ENCODE measurements at regions not wholly inside any gene's neighbourhood (a gene's known extent, or its start where the extent isn't known, plus 50 kb on each side); places are given as distances from the start of the nearest gene placed in this dataset.

DNA sequence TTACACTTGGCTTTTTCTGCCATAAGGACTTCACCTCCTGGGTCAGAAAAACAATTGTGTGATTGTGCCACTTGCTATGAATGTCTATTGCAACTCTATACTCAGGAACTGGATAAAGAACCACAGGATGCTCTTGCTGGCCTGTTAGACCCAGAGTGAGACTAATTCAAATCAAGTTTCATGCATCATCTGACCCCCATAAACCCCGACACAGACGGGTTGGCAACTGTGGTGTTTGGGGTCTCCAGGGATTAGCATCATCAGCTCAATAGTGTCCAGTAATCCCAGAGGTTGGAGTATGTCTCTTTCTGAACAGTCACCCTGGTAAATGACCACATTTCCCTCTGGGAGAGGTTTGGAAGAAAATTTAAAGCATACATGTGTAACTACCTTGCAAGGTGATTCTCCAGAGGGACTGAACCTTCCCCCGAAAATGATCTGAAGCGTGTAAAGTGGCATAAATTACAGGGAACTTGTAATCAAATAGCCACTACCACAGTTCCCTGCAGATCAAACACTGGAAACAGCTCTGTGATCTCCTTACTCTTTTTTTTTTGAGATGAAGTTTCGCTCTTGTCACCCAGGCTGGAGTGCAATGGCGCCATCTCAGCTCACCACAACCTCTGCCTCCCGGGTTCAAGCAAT is 1097.6 kb downstream of the TBC1D22A start:
- Histone ChIP-seq H3K9me3 (no peaks in the 10 kb centered on the region), H3K27ac (no peak overlapping the region), H3K4me1 (no peaks in the 10 kb centered on the region), H3K4me3 (no peak overlapping the region), H3K27me3 (peaks cover 0 to 3% of the 10 kb centered on the region in 2 donors), H3K36me3 (no peaks in the 10 kb centered on the region)
- no peak for ATAC-seq
- no peak for TF ChIP-seq CTCF (IDR thresholded peaks at IDR 0.05)
- no peak for DNase-seq
- intact Hi-C loops (cut with DNase I), result no loop called here

DNA sequence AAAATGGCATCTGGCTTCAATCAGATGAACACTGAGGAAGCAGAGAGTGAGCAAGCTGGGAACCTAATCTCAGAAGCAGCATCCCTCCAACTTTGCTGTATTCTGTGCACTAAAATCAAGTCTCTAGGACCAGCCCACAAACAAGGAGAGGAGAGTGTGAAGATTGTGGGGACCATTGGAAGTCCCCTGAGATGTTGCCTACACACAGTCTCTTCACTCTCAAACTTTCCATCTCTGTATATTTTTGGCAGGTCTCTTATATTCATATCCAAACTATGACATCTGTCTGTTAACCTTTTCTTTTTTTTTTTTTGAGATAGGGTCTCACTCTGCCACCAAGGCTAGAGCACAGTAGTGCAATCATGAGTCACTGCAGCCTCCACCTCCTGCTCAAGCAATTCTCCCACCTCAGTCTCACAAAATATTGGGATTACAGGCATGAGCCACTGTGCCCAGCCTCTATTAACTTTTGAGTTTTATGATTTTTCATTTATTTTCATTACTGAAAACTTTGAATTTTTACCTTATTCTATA is 1096.4 kb downstream of the TBC1D22A start:
- H3K9me3 ChIP-seq, result no peaks in the 10 kb centered on the region
- DNase-seq (no peak), ATAC-seq (no peak)
- intact Hi-C loops (cut with DNase I), result no loop called here
- TF ChIP-seq CTCF (IDR thresholded peaks at IDR 0.05), result no peak
- no peaks in the 10 kb centered on the region for H3K4me1 ChIP-seq
- no peak overlapping the region for H3K4me3 ChIP-seq
- no peak overlapping the region for H3K27ac ChIP-seq
- no peaks in the 10 kb centered on the region for H3K36me3 ChIP-seq
- H3K27me3 ChIP-seq, result peaks cover 0 to 3% of the 10 kb centered on the region in 2 donors

DNA sequence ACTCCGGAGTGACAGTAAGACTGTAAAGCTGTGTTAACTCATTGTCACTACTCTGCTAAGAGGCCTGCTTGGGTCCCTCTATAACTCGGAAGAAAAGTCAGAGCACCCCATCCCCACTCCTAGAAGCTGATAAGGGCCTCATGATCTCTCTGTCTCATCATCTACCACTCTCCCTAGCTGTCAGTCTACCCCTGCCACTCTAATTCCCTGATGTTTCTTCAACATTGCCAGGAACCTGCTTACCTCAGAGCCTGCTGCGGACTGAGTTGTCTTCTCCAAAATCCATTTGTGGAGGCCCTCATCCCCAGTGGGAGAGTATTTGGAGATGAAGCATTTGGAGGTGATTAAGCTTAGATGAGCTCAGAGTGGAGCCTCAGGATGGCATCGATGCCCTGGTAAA is 1092.2 kb downstream of the TBC1D22A start:
- no peaks in the 10 kb centered on the region for H3K27me3 ChIP-seq
- no peak overlapping the region for H3K27ac ChIP-seq
- H3K36me3 ChIP-seq, result no peaks in the 10 kb centered on the region
- H3K9me3 ChIP-seq, result no peaks in the 10 kb centered on the region
- DNase-seq, result no peak
- H3K4me3 ChIP-seq, result no peak overlapping the region
- H3K4me1 ChIP-seq, result no peaks in the 10 kb centered on the region
- intact Hi-C loops (cut with DNase I), result no loop called here
- TF ChIP-seq CTCF (IDR thresholded peaks at IDR 0.05), result no peak
- no peak for ATAC-seq

GRCh38 chr22:47854251-47854650 is 1091.8 kb downstream of the TBC1D22A start:
- intact Hi-C loops (cut with DNase I), result no loop called here
- H3K27ac ChIP-seq, result no peak overlapping the region
- no peak overlapping the region for H3K4me3 ChIP-seq
- H3K9me3 ChIP-seq, result no peaks in the 10 kb centered on the region
- no peak for DNase-seq
- no peaks in the 10 kb centered on the region for H3K36me3 ChIP-seq
- no peak for ATAC-seq
- H3K4me1 ChIP-seq, result no peaks in the 10 kb centered on the region
- TF ChIP-seq CTCF (IDR thresholded peaks at IDR 0.05), result no peak
- no peaks in the 10 kb centered on the region for H3K27me3 ChIP-seq

DNA sequence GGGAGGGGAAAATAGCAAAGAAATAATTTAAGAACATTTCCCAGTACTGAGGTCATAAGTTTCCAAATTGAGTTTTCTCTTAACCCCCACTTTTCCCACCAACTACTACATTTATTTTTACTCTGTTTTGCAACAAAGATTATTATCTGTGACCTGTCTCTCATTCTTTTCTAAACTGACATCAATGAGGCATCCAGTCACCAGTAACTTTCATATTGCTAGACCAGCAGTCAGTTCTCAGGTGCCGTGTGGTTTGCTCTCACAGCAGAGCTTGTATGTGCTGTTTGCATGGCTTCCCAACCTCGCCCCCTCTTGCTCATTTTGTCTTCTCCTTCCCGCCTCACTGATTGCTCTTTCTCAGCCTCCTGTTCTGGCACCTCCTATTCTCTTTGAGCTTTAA is 1091.3 kb downstream of the TBC1D22A start:
- Histone ChIP-seq H3K27ac (no peak overlapping the region), H3K4me3 (no peak overlapping the region), H3K27me3 (no peaks in the 10 kb centered on the region), H3K9me3 (no peaks in the 10 kb centered on the region), H3K4me1 (no peaks in the 10 kb centered on the region), H3K36me3 (no peaks in the 10 kb centered on the region)
- intact Hi-C loops (cut with DNase I), result no loop called here
- DNase-seq (no peak), ATAC-seq (no peak)
- no peak for TF ChIP-seq CTCF (IDR thresholded peaks at IDR 0.05)

Measured in left lung (tissue), 4 donors.